DND-41 (cell line): ENCODE measurements at regions not wholly inside any gene's neighbourhood (a gene's known extent, or its start where the extent isn't known, plus 50 kb on each side); places are given as distances from the start of the nearest gene placed in this dataset.

ENCODE experiments used
- CTCF ChIP-seq: IDR thresholded peaks from 2 replicates; pipeline ENCODE4 v1.5.1; 2012; ENCODE audit warnings: borderline replicate concordance, low read length, moderate library complexity, mild to moderate bottlenecking; ENCODE audit not compliant: poor library complexity, severe bottlenecking; ENCODE audit errors: extremely low read depth
- EZH2 ChIP-seq: IDR thresholded peaks from 3 replicates; pipeline ENCODE4 v1.6.1; 2012; ENCODE audit warnings: borderline replicate concordance, low read depth, mild to moderate bottlenecking, moderate library complexity, low read length, inconsistent platforms; ENCODE audit not compliant: severe bottlenecking

GRCh38 chr5:56447232-56447631, 214.1 kb upstream of the ANKRD55 start:
- TF ChIP-seq EZH2 (no peak), CTCF (no peak)
